H1 (cell line): ENCODE measurements at regions not wholly inside any gene's neighbourhood (a gene's known extent, or its start where the extent isn't known, plus 50 kb on each side); places are given as distances from the start of the nearest gene placed in this dataset.

Source experiments
- CTCF ChIA-PET: fragments of 300-600 bp; sonication (Branson Sonifier 250); formaldehyde crosslinking; loops from one replicate; lab custom pipeline; 2021; ENCODE audit not compliant: partially characterized antibody; lab: Charles Lee
- POLR2A ChIA-PET: fragments of 300-600 bp; sonication (Branson Sonifier 250); formaldehyde crosslinking; loops from one replicate; lab custom pipeline; 2021; ENCODE audit warnings: inconsistent platforms; ENCODE audit not compliant: partially characterized antibody; lab: Charles Lee
- DNase-seq, 2 experiments: peaks; one replicate each; pipeline versions ENCODE4 v3.0.0 to v3.0.0-alpha.2; 2010 to 2022; ENCODE audit warnings: low spot score in 2 of 2, low read depth in 1 of 2, mixed read lengths in 1 of 2
- FAIRE-seq: peaks from 2 replicates; lab custom pipeline; 2011; peaks lifted over from hg19 to GRCh38; lab: Jason Lieb, UNC
- H2AFZ ChIP-seq: 2 replicates; pipeline ENCODE4 v1.8.1; 2012; ENCODE audit warnings: low read length, inconsistent platforms
- H2AK5ac ChIP-seq: 2 replicates; pipeline ENCODE4 v1.6.1; 2013; ENCODE audit warnings: low read depth, low read length
- H2BK120ac ChIP-seq: replicated peaks from 2 replicates; pipeline ENCODE3; 2013; ENCODE audit warnings: low read depth, low read length, inconsistent platforms
- H2BK12ac ChIP-seq: 2 replicates; pipeline ENCODE4 v1.6.1; 2013; ENCODE audit warnings: low read depth, low read length
- H2BK15ac ChIP-seq: 2 replicates; pipeline ENCODE4 v1.6.1; 2013; ENCODE audit warnings: low read length
- H2BK20ac ChIP-seq: 2 replicates; pipeline ENCODE4 v1.6.1; 2013; ENCODE audit warnings: low read length
- H2BK5ac ChIP-seq: 2 replicates; pipeline ENCODE4 v1.6.1; 2013; ENCODE audit warnings: low read depth, low read length
- H3K14ac ChIP-seq: 2 replicates; pipeline ENCODE4 v1.6.1; 2013; ENCODE audit warnings: inconsistent platforms; ENCODE audit not compliant: insufficient read length
- H3K18ac ChIP-seq: 2 replicates; pipeline ENCODE4 v1.6.1; 2013; ENCODE audit warnings: low read length; ENCODE audit errors: extremely low read depth
- H3K23ac ChIP-seq: 2 replicates; pipeline ENCODE4 v1.6.1; 2013; ENCODE audit warnings: inconsistent platforms; ENCODE audit not compliant: insufficient read length
- H3K23me2 ChIP-seq: 2 replicates; pipeline ENCODE4 v1.6.1; 2013; ENCODE audit warnings: low read depth, low read length
- H3K27ac ChIP-seq: 2 replicates; pipeline ENCODE4 v1.6.1; 2011; ENCODE audit warnings: low read depth, low read length, inconsistent platforms
- H3K27me3 ChIP-seq, 4 experiments: replicated peaks in 1 of 4; 1 replicate in 1 of 4; 2 replicates in 3 of 4; pipeline versions ENCODE4 v1.6.1 to v1.8.1; 2011 to 2013; ENCODE audit warnings: low read length in 3 of 4, mild to moderate bottlenecking in 3 of 4, inconsistent platforms in 2 of 4, mixed read lengths in 2 of 4, moderate library complexity in 1 of 4; ENCODE audit not compliant: control insufficient read depth in 3 of 4, insufficient read depth in 3 of 4; ENCODE audit errors: extremely low read depth in 1 of 4
- H3K36me3 ChIP-seq, 4 experiments: 2 replicates each; pipeline versions ENCODE4 v1.6.1 to v1.8.1; 2011 to 2013; ENCODE audit warnings: mild to moderate bottlenecking in 4 of 4, low read length in 3 of 4, moderate library complexity in 2 of 4, control low read depth in 1 of 4, inconsistent platforms in 1 of 4; ENCODE audit not compliant: insufficient read depth in 4 of 4, control insufficient read depth in 2 of 4
- H3K4ac ChIP-seq: replicated peaks from 2 replicates; pipeline ENCODE3; 2013; ENCODE audit warnings: low read length, low read depth, mixed read lengths, inconsistent platforms; ENCODE audit not compliant: insufficient read length
- H3K4me1 ChIP-seq, 4 experiments: replicated peaks in 1 of 4; 1 replicate in 1 of 4; 2 replicates in 3 of 4; pipeline versions ENCODE4 v1.6.1 to v1.8.1; 2011 to 2013; ENCODE audit warnings: low read length in 3 of 4, inconsistent platforms in 2 of 4, mixed read lengths in 1 of 4; ENCODE audit not compliant: insufficient read depth in 4 of 4, control insufficient read depth in 3 of 4
- H3K4me2 ChIP-seq, 2 experiments: 2 replicates each; pipeline versions ENCODE4 v1.6.1 to v1.8.1; 2011 to 2013; ENCODE audit warnings: low read depth in 2 of 2, low read length in 2 of 2, control low read depth in 1 of 2, inconsistent platforms in 1 of 2, mild to moderate bottlenecking in 1 of 2; ENCODE audit not compliant: insufficient read depth in 1 of 2
- H3K4me3 ChIP-seq, 4 experiments: fragments of 200-600, 300-600 bp in 1 of 4; sonication (generic), shearing (Covaris generic), sonication (Bioruptor Twin) in 1 of 4; 2 replicates each; pipeline versions ENCODE4 v1.5.1 to v1.8.1; 2011 to 2016; ENCODE audit warnings: low read length in 4 of 4, low read depth in 3 of 4, control low read depth in 2 of 4, inconsistent platforms in 2 of 4, mild to moderate bottlenecking in 2 of 4, mixed read lengths in 1 of 4, moderate library complexity in 1 of 4; ENCODE audit not compliant: insufficient read depth in 2 of 4; ENCODE audit errors: extremely low read depth in 1 of 4
- H3K56ac ChIP-seq: replicated peaks from 2 replicates; pipeline ENCODE3; 2013; ENCODE audit warnings: low read depth, mild to moderate bottlenecking, mixed read lengths, low read length, inconsistent platforms; ENCODE audit not compliant: insufficient read length
- H3K79me1 ChIP-seq: 2 replicates; pipeline ENCODE4 v1.6.1; 2013; ENCODE audit warnings: low read depth, low read length, control low read depth
- H3K79me2 ChIP-seq, 2 experiments: 2 replicates each; pipeline versions ENCODE4 v1.6.1 to v1.8.1; 2012 to 2013; ENCODE audit warnings: low read length in 2 of 2, mild to moderate bottlenecking in 2 of 2, inconsistent platforms in 1 of 2; ENCODE audit not compliant: insufficient read depth in 2 of 2, control insufficient read depth in 1 of 2
- H3K9ac ChIP-seq, 4 experiments: replicated peaks in 1 of 4; 1 replicate in 1 of 4; 2 replicates in 3 of 4; pipeline versions ENCODE4 v1.6.1 to v1.8.1; 2011 to 2013; ENCODE audit warnings: low read depth in 3 of 4, low read length in 3 of 4, control low read depth in 2 of 4, mild to moderate bottlenecking in 2 of 4, moderate library complexity in 2 of 4, inconsistent platforms in 1 of 4; ENCODE audit errors: extremely low read depth in 1 of 4
- H3K9me3 ChIP-seq, 2 experiments: 2 replicates each; pipeline versions ENCODE4 v1.6.1 to v1.8.1; 2012 to 2013; ENCODE audit warnings: mild to moderate bottlenecking in 2 of 2, moderate library complexity in 2 of 2, control low read depth in 1 of 2, inconsistent platforms in 1 of 2, low read depth in 1 of 2, low read length in 1 of 2, mixed read lengths in 1 of 2; ENCODE audit not compliant: insufficient read depth in 2 of 2
- H4K20me1 ChIP-seq, 2 experiments: replicated peaks in 1 of 2; 2 replicates each; pipeline versions ENCODE3 to v1.8.1; 2011 to 2013; ENCODE audit warnings: inconsistent platforms in 2 of 2, low read length in 2 of 2, mild to moderate bottlenecking in 1 of 2; ENCODE audit not compliant: insufficient read depth in 2 of 2, control insufficient read depth in 1 of 2
- H4K5ac ChIP-seq: 2 replicates; pipeline ENCODE4 v1.6.1; 2013; ENCODE audit warnings: low read length, low read depth, mixed read lengths, inconsistent platforms; ENCODE audit not compliant: insufficient read length
- H4K8ac ChIP-seq: 2 replicates; pipeline ENCODE4 v1.8.0; 2013; ENCODE audit warnings: mild to moderate bottlenecking, moderate library complexity, low read length, inconsistent platforms; ENCODE audit not compliant: insufficient read depth; ENCODE audit errors: extremely low read depth
- H4K91ac ChIP-seq: replicated peaks from 2 replicates; pipeline ENCODE3; 2013; ENCODE audit warnings: low read length, mixed read lengths, inconsistent platforms; ENCODE audit not compliant: insufficient read length
- JUND ChIP-seq: IDR thresholded peaks from 2 replicates; pipeline ENCODE4 v1.6.1; 2011; ENCODE audit warnings: mild to moderate bottlenecking, improper control_type of control experiment, low read length
- TAF7 ChIP-seq: optimal IDR thresholded peaks from 2 replicates; pipeline ENCODE3; 2011; ENCODE audit warnings: low read depth, mild to moderate bottlenecking, inconsistent platforms, low read length, moderate library complexity, borderline replicate concordance
- TF ChIP-seq, protein P1 (sequence below): IDR thresholded peaks from 2 replicates; pipeline ENCODE4 v1.6.1; 2012; ENCODE audit warnings: low read length, inconsistent platforms
- TF ChIP-seq, protein P2 (sequence below): IDR thresholded peaks from 2 replicates; pipeline ENCODE4 v1.6.1; 2011; ENCODE audit warnings: low read depth, mild to moderate bottlenecking, low read length; ENCODE audit not compliant: insufficient read depth

DNA sequence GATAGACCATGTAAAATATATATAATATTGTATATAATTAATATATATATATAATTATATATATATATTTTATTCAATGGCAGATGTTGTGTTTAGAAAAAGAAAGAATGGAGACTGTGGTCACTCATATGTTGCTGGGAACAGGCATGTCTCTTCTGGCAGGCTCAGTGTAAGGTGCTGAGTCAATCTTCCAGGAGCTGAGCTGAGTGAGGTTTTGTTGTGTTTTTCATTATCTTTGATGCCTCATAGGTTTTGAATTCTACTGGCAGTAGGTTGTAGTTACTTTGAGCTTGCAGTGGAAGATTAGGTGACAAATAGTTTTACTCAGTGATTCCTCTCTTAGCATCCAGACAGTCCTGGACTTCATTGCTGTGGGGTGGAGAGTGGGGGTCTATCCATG lies 561.3 kb downstream of the IRX1 start:
- no peak overlapping the region for H3K9ac ChIP-seq
- H4K91ac ChIP-seq: no peak overlapping the region
- H3K56ac ChIP-seq: no peak overlapping the region
- H2BK120ac ChIP-seq: no peak overlapping the region
- H3K23ac ChIP-seq: no peak overlapping the region
- no peak overlapping the region for H3K4me3 ChIP-seq
- no peak overlapping the region for H3K4me2 ChIP-seq
- H3K14ac ChIP-seq: no peak overlapping the region
- ChIA-PET POLR2A (no interaction called here), CTCF (interaction anchor here (0.6 kb wide), 1 partner anchor 97 kb away, joined by 3 read pairs; no protein-coding TSS in a partner anchor)
- no peak overlapping the region for H3K4ac ChIP-seq
- no peak overlapping the region for H2BK20ac ChIP-seq
- H2AK5ac ChIP-seq: no peak overlapping the region
- no peak overlapping the region for H2BK12ac ChIP-seq
- H4K8ac ChIP-seq: no peak overlapping the region
- H3K36me3 ChIP-seq: no peaks in the 10 kb centered on the region
- no peak overlapping the region for H3K27ac ChIP-seq
- H2BK15ac ChIP-seq: no peak overlapping the region
- no peaks in the 10 kb centered on the region for H3K27me3 ChIP-seq
- no peaks in the 10 kb centered on the region for H4K20me1 ChIP-seq
- H2AFZ ChIP-seq: no peak overlapping the region
- H3K79me1 ChIP-seq: no peaks in the 10 kb centered on the region
- no peaks in the 10 kb centered on the region for H3K23me2 ChIP-seq
- no peak overlapping the region for H3K18ac ChIP-seq
- no peak overlapping the region for H2BK5ac ChIP-seq
- DNase-seq: no peak
- H3K79me2 ChIP-seq: no peaks in the 10 kb centered on the region
- TF ChIP-seq, protein P1, sequence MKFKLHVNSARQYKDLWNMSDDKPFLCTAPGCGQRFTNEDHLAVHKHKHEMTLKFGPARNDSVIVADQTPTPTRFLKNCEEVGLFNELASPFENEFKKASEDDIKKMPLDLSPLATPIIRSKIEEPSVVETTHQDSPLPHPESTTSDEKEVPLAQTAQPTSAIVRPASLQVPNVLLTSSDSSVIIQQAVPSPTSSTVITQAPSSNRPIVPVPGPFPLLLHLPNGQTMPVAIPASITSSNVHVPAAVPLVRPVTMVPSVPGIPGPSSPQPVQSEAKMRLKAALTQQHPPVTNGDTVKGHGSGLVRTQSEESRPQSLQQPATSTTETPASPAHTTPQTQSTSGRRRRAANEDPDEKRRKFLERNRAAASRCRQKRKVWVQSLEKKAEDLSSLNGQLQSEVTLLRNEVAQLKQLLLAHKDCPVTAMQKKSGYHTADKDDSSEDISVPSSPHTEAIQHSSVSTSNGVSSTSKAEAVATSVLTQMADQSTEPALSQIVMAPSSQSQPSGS: no peak
- TF ChIP-seq JUND (no peak), TAF7 (no peak)
- TF ChIP-seq, protein P2, sequence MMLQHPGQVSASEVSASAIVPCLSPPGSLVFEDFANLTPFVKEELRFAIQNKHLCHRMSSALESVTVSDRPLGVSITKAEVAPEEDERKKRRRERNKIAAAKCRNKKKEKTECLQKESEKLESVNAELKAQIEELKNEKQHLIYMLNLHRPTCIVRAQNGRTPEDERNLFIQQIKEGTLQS: no peak
- no peaks in the 10 kb centered on the region for H3K9me3 ChIP-seq
- H3K4me1 ChIP-seq: no peaks in the 10 kb centered on the region
- FAIRE-seq: no peak
- H4K5ac ChIP-seq: no peak overlapping the region
